Right atrium auricular region (tissue), 2 donors: ENCODE measurements at regions not wholly inside any gene's neighbourhood (a gene's known extent, or its start where the extent isn't known, plus 50 kb on each side); places are given as distances from the start of the nearest gene placed in this dataset.

Experiments
- DNase-seq: peaks from one replicate; pipeline ENCODE4 v3.0.0-alpha.2; 2019; ENCODE audit warnings: low spot score
- H3K27ac ChIP-seq, 2 donors: fragments of 200-600 bp; sonication (generic); 1 replicate in 1 of 2; 2 replicates in 1 of 2; pipeline ENCODE4 v1.5.1; 2016 to 2019
- H3K27me3 ChIP-seq, 2 donors: fragments of 200-600 bp; sonication (generic); one replicate each; pipeline versions ENCODE4 v1.5.1 to v1.6.0; 2017 to 2019
- H3K36me3 ChIP-seq: fragments of 200-600 bp; sonication (generic); one replicate; pipeline ENCODE4 v1.5.1; 2016
- H3K4me1 ChIP-seq, 2 donors: fragments of 200-600 bp; sonication (generic); one replicate each; pipeline versions ENCODE4 v1.5.1 to v1.6.0; 2017 to 2019
- H3K4me3 ChIP-seq, 2 donors: fragments of 200-600 bp; sonication (generic); 1 replicate in 1 of 2; 2 replicates in 1 of 2; pipeline ENCODE4 v1.5.1; 2017 to 2019; ENCODE audit warnings: mild to moderate bottlenecking in 1 of 2, moderate library complexity in 1 of 2
- H3K9me3 ChIP-seq, 2 donors: fragments of 200-600 bp; sonication (generic); one replicate each; pipeline ENCODE4 v1.5.1; 2019
- CTCF ChIP-seq, 2 donors: fragments of 200-600 bp; sonication (generic); IDR thresholded peaks; one replicate each; pipeline ENCODE4 v1.5.1; 2019; ENCODE audit warnings: antibody characterized with exemption in 2 of 2

- DNase-seq: no peak
- Histone ChIP-seq H3K4me1 (no peaks in the 10 kb centered on the region), H3K27me3 (no peaks in the 10 kb centered on the region), H3K4me3 (no peak overlapping the region), H3K27ac (no peak overlapping the region), H3K9me3 (no peaks in the 10 kb centered on the region), H3K36me3 (no peaks in the 10 kb centered on the region)
- TF ChIP-seq CTCF (IDR thresholded peaks at IDR 0.05): no peak
Measured at GRCh38 chr18:40382197-40382596, 1572.8 kb upstream of the PIK3C3 start.

- no peak for TF ChIP-seq CTCF (IDR thresholded peaks at IDR 0.05)
- DNase-seq: no peak
Measured at GRCh38 chr18:40380686-40381439, 1574.2 kb upstream of the PIK3C3 start.

GRCh38 chr18:40375837-40376236 is 1579.2 kb upstream of the PIK3C3 start:
- no peaks in the 10 kb centered on the region for H3K36me3 ChIP-seq
- no peaks in the 10 kb centered on the region for H3K4me1 ChIP-seq
- H3K27me3 ChIP-seq: no peaks in the 10 kb centered on the region
- no peak overlapping the region for H3K4me3 ChIP-seq
- H3K9me3 ChIP-seq: no peaks in the 10 kb centered on the region
- TF ChIP-seq CTCF (IDR thresholded peaks at IDR 0.05): no peak
- no peak for DNase-seq
- H3K27ac ChIP-seq: no peak overlapping the region

More at GRCh38 chr18:40380686-40381439, 1574.2 kb upstream of the PIK3C3 start:
- H3K4me3 ChIP-seq: no peak overlapping the region
- H3K9me3 ChIP-seq: no peaks in the 10 kb centered on the region
- no peak overlapping the region for H3K27ac ChIP-seq
- no peaks in the 10 kb centered on the region for H3K4me1 ChIP-seq
- no peaks in the 10 kb centered on the region for H3K27me3 ChIP-seq
- H3K36me3 ChIP-seq: no peaks in the 10 kb centered on the region

DNA sequence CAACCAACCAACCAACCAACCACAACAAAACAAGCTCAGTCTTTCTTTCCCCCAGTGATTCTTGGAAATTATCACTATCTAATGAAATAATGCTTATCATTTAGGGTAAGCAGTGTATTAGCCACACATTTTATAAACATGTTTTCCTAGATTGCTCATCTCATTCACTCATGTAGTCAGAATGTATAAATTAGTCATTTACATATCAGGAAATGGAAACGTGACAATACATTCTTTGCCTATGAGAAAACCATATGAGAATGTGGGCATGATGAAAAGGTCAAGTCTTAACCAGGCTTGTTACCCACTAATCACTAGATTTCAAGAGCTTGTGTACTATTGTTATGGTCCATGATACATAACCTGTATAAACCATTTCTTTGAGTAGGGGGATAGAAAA is 1583.4 kb upstream of the PIK3C3 start:
- H3K27ac ChIP-seq: no peak overlapping the region

GRCh38 chr18:40367576-40367975 is 1587.5 kb upstream of the PIK3C3 start:
- Histone ChIP-seq H3K9me3 (no peaks in the 10 kb centered on the region), H3K4me3 (no peak overlapping the region), H3K27me3 (no peaks in the 10 kb centered on the region), H3K4me1 (no peaks in the 10 kb centered on the region), H3K36me3 (no peaks in the 10 kb centered on the region), H3K27ac (no peak overlapping the region)
- TF ChIP-seq CTCF (IDR thresholded peaks at IDR 0.05): no peak
- DNase-seq: no peak

More for the DNA sequence above, 1583.4 kb upstream of the PIK3C3 start:
- Histone ChIP-seq H3K9me3 (no peaks in the 10 kb centered on the region), H3K4me1 (no peaks in the 10 kb centered on the region), H3K4me3 (no peak overlapping the region), H3K36me3 (no peaks in the 10 kb centered on the region), H3K27me3 (no peaks in the 10 kb centered on the region)
- DNase-seq: no peak
- no peak for TF ChIP-seq CTCF (IDR thresholded peaks at IDR 0.05)

DNA sequence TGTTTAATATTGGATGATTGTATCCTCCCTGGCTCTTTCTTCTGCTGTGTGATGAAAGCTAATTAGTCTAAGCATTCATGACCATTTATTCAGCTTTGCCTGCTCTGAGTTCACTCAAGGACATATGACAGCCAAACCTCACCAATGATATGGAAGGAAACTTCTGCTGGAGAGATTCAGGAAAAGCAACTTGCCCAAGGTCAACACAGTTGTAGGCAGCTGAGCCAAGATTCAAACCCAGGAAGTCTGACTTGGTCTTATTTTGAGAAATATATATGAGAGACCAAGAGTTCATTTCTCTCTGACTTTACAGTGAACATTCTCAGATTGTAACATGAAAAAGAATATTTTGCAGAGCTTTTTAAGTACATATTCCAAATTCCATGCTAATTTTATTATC is 1588.5 kb upstream of the PIK3C3 start:
- no peaks in the 10 kb centered on the region for H3K9me3 ChIP-seq
- H3K4me1 ChIP-seq: no peaks in the 10 kb centered on the region
- H3K4me3 ChIP-seq: no peak overlapping the region
- DNase-seq: no peak
- no peaks in the 10 kb centered on the region for H3K36me3 ChIP-seq
- TF ChIP-seq CTCF (IDR thresholded peaks at IDR 0.05): no peak
- H3K27me3 ChIP-seq: no peaks in the 10 kb centered on the region
- H3K27ac ChIP-seq: no peak overlapping the region
